ENCODE measurements at regions not wholly inside any gene's neighbourhood (a gene's known extent, or its start where the extent isn't known, plus 50 kb on each side); places are given as distances from the start of the nearest gene placed in this dataset.

GRCh38 chr7:97446361-97446760 lies 285.5 kb upstream of the TAC1 start:
- H3K4me3 ChIP-seq (replicated peaks in 1 of 3; ENCODE audit: insufficient read depth in 1 of 3, low read depth in 2 of 3, low read length in 3 of 3): no peak overlapping the region
- no peak for DNase-seq (ENCODE audit: low spot score)
- ATAC-seq: no peak
- no peaks in the 10 kb centered on the region for H3K4me1 ChIP-seq (ENCODE audit: insufficient read depth, low read length)
- no peak for TF ChIP-seq GRHL1 (CRISPR knock-in tag; conservative IDR thresholded peaks at IDR 0.05)
- TF ChIP-seq HINFP (CRISPR knock-in tag; IDR thresholded peaks at IDR 0.05; ENCODE audit: low read depth): no peak
- no peak for TF ChIP-seq GATAD1 (CRISPR knock-in tag; IDR thresholded peaks at IDR 0.05)
- TF ChIP-seq KDM4B (CRISPR knock-in tag; IDR thresholded peaks at IDR 0.05): no peak
- no peak for TF ChIP-seq POLR2G (IDR thresholded peaks at IDR 0.05; ENCODE audit: low read depth, low read length)
- no peak for TF ChIP-seq ZNF75D (CRISPR knock-in tag; IDR thresholded peaks at IDR 0.05; ENCODE audit: borderline replicate concordance)
- no peak for TF ChIP-seq ZNF800 (CRISPR knock-in tag; IDR thresholded peaks at IDR 0.05)
- TF ChIP-seq ZNF18 (CRISPR knock-in tag; IDR thresholded peaks at IDR 0.05; ENCODE audit: insufficient replicate concordance): no peak
- no peak for TF ChIP-seq ZEB1 (IDR thresholded peaks at IDR 0.05; ENCODE audit: insufficient replicate concordance, low read depth)
- TF ChIP-seq ZNF549 (CRISPR knock-in tag; IDR thresholded peaks at IDR 0.05): no peak
- no peak for TF ChIP-seq ZNF446 (CRISPR knock-in tag; IDR thresholded peaks at IDR 0.05)
- no peak for TF ChIP-seq ATF3 (CRISPR knock-in tag; IDR thresholded peaks at IDR 0.05)
- no peak for TF ChIP-seq ZNF597 (CRISPR knock-in tag; IDR thresholded peaks at IDR 0.05)
- TF ChIP-seq ZBTB7B (CRISPR knock-in tag; IDR thresholded peaks at IDR 0.05): no peak
- no peak for TF ChIP-seq ESRRA (CRISPR knock-in tag; IDR thresholded peaks at IDR 0.05; ENCODE audit: low read depth)
- no peak for TF ChIP-seq ZNF557 (CRISPR knock-in tag; IDR thresholded peaks at IDR 0.05)
- no peak for TF ChIP-seq SMARCC2 (IDR thresholded peaks at IDR 0.05)
- TF ChIP-seq HNF4A (CRISPR knock-in tag; IDR thresholded peaks at IDR 0.05): no peak
- TF ChIP-seq FOXK2 (IDR thresholded peaks at IDR 0.05): no peak
- no peak overlapping the region for H3K4me2 ChIP-seq (ENCODE audit: low read depth, low read length)
- no peaks in the 10 kb centered on the region for H4K20me1 ChIP-seq (ENCODE audit: insufficient read depth, low read length)
- ChIA-PET POLR2A (no interaction called here), CTCF (ENCODE audit: low intra/inter-chr PET ratio, low total read pairs) (no interaction called here)
- in situ Hi-C loops (cut with HindIII; ENCODE audit: extremely low pct_ligation_motif_present, low pct_unique_long_range_greater_than_20kb): no loop called here
- H3K27me3 ChIP-seq (ENCODE audit: control insufficient read depth in 1 of 2, insufficient read depth in 2 of 2, low read length in 2 of 2): no peaks in the 10 kb centered on the region
- H3K36me3 ChIP-seq (replicated peaks in 1 of 2; ENCODE audit: control insufficient read depth in 1 of 2, insufficient read depth in 2 of 2, low read length in 2 of 2): no peaks in the 10 kb centered on the region
- WGBS (ENCODE audit: low lambda C conversion rate): 0% methylated on average over 5 of the region's 5 CpGs
- no peak overlapping the region for H2AFZ ChIP-seq (ENCODE audit: low read length)
- H3K27ac ChIP-seq (ENCODE audit: extremely low read length, insufficient read depth, low read length): no peak overlapping the region
- H3K79me2 ChIP-seq (ENCODE audit: insufficient read depth, low read length): no peaks in the 10 kb centered on the region
- peaks cover 1% of the 10 kb centered on the region; the same call in 1 of the 2 replicates for H3K9me3 ChIP-seq (ENCODE audit: low read length)
- no peak overlapping the region for H3K9ac ChIP-seq (ENCODE audit: insufficient read depth, low read depth, low read length)
- intact Hi-C loops (cut with micrococcal nuclease; ENCODE audit: unreplicated experiment): no loop called here
- no peak for FAIRE-seq
- no TSS peak for BruUV-seq (replicated peaks)

All from HepG2 (cell line).